K562 (cell line): ENCODE measurements at regions not wholly inside any gene's neighbourhood (a gene's known extent, or its start where the extent isn't known, plus 50 kb on each side); places are given as distances from the start of the nearest gene placed in this dataset.

Experiments
- ATAC-seq: fragments of 200-7000 bp; cut with Tn5 transposase; 3 replicates; pipeline ENCODE4 v1.9.1; 2020; ENCODE audit warnings: moderate library complexity
- BruUV-seq: library from RNA; stranded (reverse); fragments of 400-500 nt; replicated peaks from 2 replicates; lab custom pipeline; 2021; lab: Mats Ljungman, UMichigan
- CTCF ChIA-PET: fragments of 300-600 bp; formaldehyde crosslinking; extraction: SDS; loops from one replicate; lab custom pipeline; 2021; ENCODE audit warnings: low intra/inter-chr PET ratio; lab: Yijun Ruan, JAX
- POLR2A ChIA-PET: fragments of 300-600, 350-650 bp; sonication (Branson Sonifier 250); formaldehyde crosslinking; extraction: SDS; loops from one replicate; lab custom pipeline; 2021; ENCODE audit warnings: antibody characterized with exemption, inconsistent platforms; lab: Yijun Ruan, JAX
- DNase-seq, 4 experiments: peaks; one replicate each; pipeline versions ENCODE4 v3.0.0 to v3.0.0-alpha.2; 2011 to 2018; ENCODE audit warnings: low spot score in 3 of 4, mixed read lengths in 3 of 4; ENCODE audit errors: extremely low read depth in 1 of 4
- FAIRE-seq: peaks from 2 replicates; lab custom pipeline; 2011; peaks lifted over from hg19 to GRCh38; lab: Jason Lieb, UNC
- H2AFZ ChIP-seq: 2 replicates; pipeline ENCODE4 v1.6.0; 2011; ENCODE audit warnings: low read depth, low read length, control low read depth, inconsistent platforms
- H3K27ac ChIP-seq: fragments of 200-600 bp; 3 replicates; pipeline ENCODE4 v1.8.0; 2011; ENCODE audit warnings: low read depth, mild to moderate bottlenecking, control low read depth, inconsistent platforms, low read length, moderate library complexity, mixed read lengths; ENCODE audit errors: extremely low read depth
- H3K27me3 ChIP-seq, 2 experiments: fragments of 300-600 bp in 1 of 2; 2 replicates in 1 of 2; 3 replicates in 1 of 2; pipeline versions ENCODE4 v1.6.0 to v1.8.0; 2011; ENCODE audit warnings: inconsistent platforms in 2 of 2, low read length in 2 of 2, mild to moderate bottlenecking in 1 of 2, mixed read lengths in 1 of 2, moderate library complexity in 1 of 2; ENCODE audit not compliant: control insufficient read depth in 2 of 2, insufficient read depth in 2 of 2
- H3K36me3 ChIP-seq: fragments of 300-600 bp; 3 replicates; pipeline ENCODE4 v1.8.0; 2011; ENCODE audit warnings: mild to moderate bottlenecking, low read length, inconsistent platforms; ENCODE audit not compliant: control insufficient read depth, insufficient read depth
- H3K4me1 ChIP-seq, 2 experiments: fragments of 200-600 bp in 1 of 2; replicated peaks in 1 of 2; 2 replicates in 1 of 2; 3 replicates in 1 of 2; pipeline versions ENCODE4 v1.5.1 to v1.8.0; 2011; ENCODE audit warnings: inconsistent platforms in 2 of 2, low read length in 2 of 2, mild to moderate bottlenecking in 1 of 2, mixed read lengths in 1 of 2, moderate library complexity in 1 of 2; ENCODE audit not compliant: control insufficient read depth in 2 of 2, insufficient read depth in 2 of 2
- H3K4me2 ChIP-seq: 2 replicates; pipeline ENCODE4 v1.6.1; 2011; ENCODE audit warnings: low read length, control low read depth, inconsistent platforms, mixed read lengths; ENCODE audit not compliant: insufficient read depth
- H3K4me3 ChIP-seq: fragments of 200-600 bp; sonication (generic), shearing (Covaris generic); 2 replicates; pipeline ENCODE4 v1.5.1; 2016; ENCODE audit warnings: control low read depth, inconsistent platforms
- H3K79me2 ChIP-seq: fragments of 200-600 bp; 3 replicates; pipeline ENCODE4 v1.8.0; 2011; ENCODE audit warnings: low read length, inconsistent platforms; ENCODE audit not compliant: control insufficient read depth, insufficient read depth
- H3K9ac ChIP-seq, 2 experiments: 2 replicates each; pipeline versions ENCODE4 v1.6.0 to v1.6.1; 2011; ENCODE audit warnings: low read depth in 2 of 2, low read length in 2 of 2, control low read depth in 1 of 2, inconsistent platforms in 1 of 2, mild to moderate bottlenecking in 1 of 2, mixed read lengths in 1 of 2; ENCODE audit not compliant: insufficient read depth in 1 of 2
- H3K9me1 ChIP-seq: one replicate; pipeline ENCODE4 v1.6.0; 2011; ENCODE audit warnings: inconsistent platforms, mild to moderate bottlenecking, low read length, moderate library complexity; ENCODE audit not compliant: control insufficient read depth, insufficient read depth
- H3K9me3 ChIP-seq: replicated peaks from 2 replicates; pipeline ENCODE4 v1.5.1; 2011; ENCODE audit warnings: low read depth, low read length, inconsistent platforms; ENCODE audit not compliant: control insufficient read depth, insufficient read depth
- H4K20me1 ChIP-seq: replicated peaks from 2 replicates; pipeline ENCODE4 v1.6.1; 2011; ENCODE audit warnings: low read length, inconsistent platforms, mixed read lengths; ENCODE audit not compliant: control insufficient read depth, insufficient read depth
- CBX5 ChIP-seq: IDR thresholded peaks from 2 replicates; pipeline ENCODE4 v1.6.1; 2014; ENCODE audit warnings: low read depth, borderline replicate concordance
- CC2D1A ChIP-seq: fragments of 450-650 bp; IDR thresholded peaks from 2 replicates; pipeline ENCODE4 v1.6.1; 2017; ENCODE audit warnings: mild to moderate bottlenecking
- CTBP1 ChIP-seq: fragments of 450-650 bp; IDR thresholded peaks from 2 replicates; pipeline ENCODE4 v1.6.1; 2016; ENCODE audit warnings: borderline replicate concordance
- HMG20A ChIP-seq: fragments of 450-650 bp; formaldehyde crosslinking; conservative IDR thresholded peaks from 2 replicates; pipeline ENCODE4 v1.4.0; 2020; ENCODE audit warnings: mild to moderate bottlenecking, mixed read lengths
- MED1 ChIP-seq: sonication (generic); formaldehyde crosslinking; IDR thresholded peaks from 2 replicates; pipeline ENCODE4 v1.8.1; 2023; ENCODE audit warnings: missing genetic modification reagents, borderline replicate concordance
- MEIS2 ChIP-seq: fragments of 450-650 bp; IDR thresholded peaks from 2 replicates; pipeline ENCODE4 v1.6.1; 2014; ENCODE audit warnings: mild to moderate bottlenecking; ENCODE audit not compliant: partially characterized antibody
- NCOA4 ChIP-seq: fragments of 450-650 bp; IDR thresholded peaks from 2 replicates; pipeline ENCODE4 v1.6.1; 2018; ENCODE audit warnings: mild to moderate bottlenecking; ENCODE audit not compliant: partially characterized antibody
- NR2F6 ChIP-seq: fragments of 450-650 bp; formaldehyde crosslinking; IDR thresholded peaks from 2 replicates; pipeline ENCODE4 v1.4.0; 2020; ENCODE audit warnings: mild to moderate bottlenecking
- RFX7 ChIP-seq: fragments of 250-450 bp; sonication (Bioruptor Pico); IDR thresholded peaks from 2 replicates; pipeline ENCODE4 v1.5.1; 2021; ENCODE audit warnings: mild to moderate bottlenecking
- SAFB2 ChIP-seq: fragments of 200-400 bp; formaldehyde crosslinking; IDR thresholded peaks from 2 replicates; pipeline ENCODE4 v1.6.1; 2018; ENCODE audit warnings: borderline replicate concordance, low read length, low read depth, moderate library complexity; ENCODE audit not compliant: severe bottlenecking
- SMARCB1 ChIP-seq: IDR thresholded peaks from 2 replicates; pipeline ENCODE4 v1.6.1; 2011; ENCODE audit warnings: improper control_type of control experiment, low read depth; ENCODE audit not compliant: insufficient read length
- YBX1 ChIP-seq: fragments of 450-650 bp; IDR thresholded peaks from 2 replicates; pipeline ENCODE4 v1.7.1; 2016; ENCODE audit warnings: mild to moderate bottlenecking
- ZC3H4 ChIP-seq: sonication (generic); formaldehyde crosslinking; IDR thresholded peaks from 2 replicates; pipeline ENCODE4 v1.9.0; 2021; ENCODE audit warnings: missing genetic modification reagents, borderline replicate concordance
- ZFP1 ChIP-seq: fragments of 450-650 bp; formaldehyde crosslinking; IDR thresholded peaks from 2 replicates; pipeline ENCODE4 v1.4.0; 2020; ENCODE audit warnings: mild to moderate bottlenecking, mixed read lengths
- ZNF316 ChIP-seq: fragments of 450-650 bp; IDR thresholded peaks from 2 replicates; pipeline ENCODE4 v1.6.1; 2016
- WGBS: fragments of 100-300 bp; shearing (Covaris generic); methylation state at CpG from one replicate; pipeline ENCODE4 v1.1.6; 2016; ENCODE audit warnings: low coverage, mixed read lengths; ENCODE audit not compliant: insufficient coverage; ENCODE audit errors: missing lambda C conversion rate; 5-methylcytosine and 5-hydroxymethylcytosine counted together
- in situ Hi-C: fragments of 300-500 bp; cut with MboI; formaldehyde crosslinking; loops from 4 replicates; pipeline ENCODE4 v1.15.0; 2018; ENCODE audit warnings: inconsistent platforms, mixed read lengths
- intact Hi-C: fragments of 100-400 bp; cut with micrococcal nuclease; formaldehyde crosslinking; loops from 2 replicates; pipeline ENCODE4 v1.14.2; 2022
- TF ChIP-seq, protein P1 (sequence below): fragments of 450-650 bp; formaldehyde crosslinking; conservative IDR thresholded peaks from 2 replicates; pipeline ENCODE4 v1.4.0; 2022; ENCODE audit warnings: mild to moderate bottlenecking, missing genetic modification characterization
- TF ChIP-seq, protein P2 (sequence below): fragments of 250-450 bp; sonication (Bioruptor Pico); IDR thresholded peaks from 2 replicates; pipeline ENCODE4 v1.5.0; 2021
- TF ChIP-seq, protein P3 (sequence below): fragments of 250-450 bp; sonication (Bioruptor Pico); IDR thresholded peaks from 2 replicates; pipeline ENCODE4 v1.5.1; 2021; ENCODE audit warnings: mild to moderate bottlenecking
- TF ChIP-seq, protein P4 (sequence below): sonication (generic); IDR thresholded peaks from 2 replicates; pipeline ENCODE4 v1.6.1; 2016

DNA sequence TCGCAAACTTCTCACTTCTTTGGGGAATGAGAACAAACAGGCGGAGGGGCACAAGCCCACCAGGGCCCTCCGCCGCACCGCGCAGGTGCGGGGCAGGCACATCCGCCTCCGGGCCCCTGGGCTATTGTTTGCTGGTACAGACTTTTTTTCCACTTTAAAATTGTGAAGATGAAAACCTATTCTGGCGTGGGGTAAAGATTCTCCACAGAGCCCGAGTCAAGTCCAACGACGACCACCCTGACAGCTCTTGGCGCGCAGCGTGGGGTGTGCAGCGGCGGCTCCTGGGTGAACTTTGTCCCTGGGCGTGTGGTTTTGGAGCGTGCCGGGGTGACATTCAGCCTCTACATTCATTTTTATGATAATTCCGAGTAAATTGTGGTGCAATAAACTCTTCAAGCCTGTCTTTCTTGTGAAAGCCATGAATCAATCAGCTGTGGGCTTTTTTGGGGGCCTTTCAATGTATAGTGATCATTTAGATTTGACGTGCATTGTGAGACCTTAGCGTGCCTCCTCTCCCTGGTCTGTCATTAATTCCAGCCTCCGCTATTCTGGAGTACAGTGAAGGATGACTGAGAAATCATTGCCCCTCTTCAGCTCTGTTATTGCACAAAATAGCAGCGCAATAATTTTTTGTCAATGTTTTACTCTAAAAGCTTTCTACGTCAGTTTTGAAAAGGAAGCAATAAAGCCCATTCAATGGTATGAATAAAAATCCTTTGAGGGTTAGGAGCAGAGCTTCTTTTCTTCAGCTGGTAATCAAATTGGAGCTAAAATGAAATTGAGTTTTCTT is 90.0 kb downstream of the TEX29 start:
- no peak for ATAC-seq
- ChIA-PET CTCF (no interaction called here), POLR2A (no interaction called here)
- Histone ChIP-seq H2AFZ (no peak overlapping the region), H3K79me2 (no peaks in the 10 kb centered on the region), H3K9me3 (no peaks in the 10 kb centered on the region), H3K4me1 (no peaks in the 10 kb centered on the region; a peak in 1 of 5 replicates), H3K27ac (no peak overlapping the region), H3K4me2 (no peak overlapping the region), H3K9me1 (no peaks in the 10 kb centered on the region), H4K20me1 (no peaks in the 10 kb centered on the region), H3K36me3 (no peaks in the 10 kb centered on the region), H3K27me3 (peaks cover 0 to 58% of the 10 kb centered on the region in 2 experiments; a peak in 4 of 5 replicates), H3K4me3 (no peak overlapping the region), H3K9ac (no peak overlapping the region)
- BruUV-seq = no TSS peak
- WGBS = 13% methylated on average over 24 of the region's 27 CpGs
- intact Hi-C loops = no loop called here
- DNase-seq = no peak
- in situ Hi-C loops = no loop called here
- FAIRE-seq = no peak
- TF ChIP-seq, protein P1, sequence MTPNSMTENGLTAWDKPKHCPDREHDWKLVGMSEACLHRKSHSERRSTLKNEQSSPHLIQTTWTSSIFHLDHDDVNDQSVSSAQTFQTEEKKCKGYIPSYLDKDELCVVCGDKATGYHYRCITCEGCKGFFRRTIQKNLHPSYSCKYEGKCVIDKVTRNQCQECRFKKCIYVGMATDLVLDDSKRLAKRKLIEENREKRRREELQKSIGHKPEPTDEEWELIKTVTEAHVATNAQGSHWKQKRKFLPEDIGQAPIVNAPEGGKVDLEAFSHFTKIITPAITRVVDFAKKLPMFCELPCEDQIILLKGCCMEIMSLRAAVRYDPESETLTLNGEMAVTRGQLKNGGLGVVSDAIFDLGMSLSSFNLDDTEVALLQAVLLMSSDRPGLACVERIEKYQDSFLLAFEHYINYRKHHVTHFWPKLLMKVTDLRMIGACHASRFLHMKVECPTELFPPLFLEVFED (CRISPR knock-in tag) = no peak
- TF ChIP-seq, protein P2, sequence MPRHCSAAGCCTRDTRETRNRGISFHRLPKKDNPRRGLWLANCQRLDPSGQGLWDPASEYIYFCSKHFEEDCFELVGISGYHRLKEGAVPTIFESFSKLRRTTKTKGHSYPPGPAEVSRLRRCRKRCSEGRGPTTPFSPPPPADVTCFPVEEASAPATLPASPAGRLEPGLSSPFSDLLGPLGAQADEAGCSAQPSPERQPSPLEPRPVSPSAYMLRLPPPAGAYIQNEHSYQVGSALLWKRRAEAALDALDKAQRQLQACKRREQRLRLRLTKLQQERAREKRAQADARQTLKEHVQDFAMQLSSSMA (CRISPR knock-in tag) = no peak
- TF ChIP-seq SMARCB1 = no peak
- TF ChIP-seq ZC3H4 (CRISPR knock-in tag) = no peak
- TF ChIP-seq ZFP1 (CRISPR knock-in tag) = no peak
- no peak for TF ChIP-seq ZNF316
- no peak for TF ChIP-seq CTBP1
- no peak for TF ChIP-seq MEIS2
- no peak for TF ChIP-seq NR2F6 (CRISPR knock-in tag)
- no peak for TF ChIP-seq HMG20A (CRISPR knock-in tag)
- no peak for TF ChIP-seq CC2D1A
- TF ChIP-seq MED1 (CRISPR knock-in tag) = no peak
- no peak for TF ChIP-seq RFX7 (CRISPR knock-in tag)
- no peak for TF ChIP-seq YBX1
- TF ChIP-seq CBX5 = no peak
- no peak for TF ChIP-seq SAFB2
- TF ChIP-seq, protein P3, sequence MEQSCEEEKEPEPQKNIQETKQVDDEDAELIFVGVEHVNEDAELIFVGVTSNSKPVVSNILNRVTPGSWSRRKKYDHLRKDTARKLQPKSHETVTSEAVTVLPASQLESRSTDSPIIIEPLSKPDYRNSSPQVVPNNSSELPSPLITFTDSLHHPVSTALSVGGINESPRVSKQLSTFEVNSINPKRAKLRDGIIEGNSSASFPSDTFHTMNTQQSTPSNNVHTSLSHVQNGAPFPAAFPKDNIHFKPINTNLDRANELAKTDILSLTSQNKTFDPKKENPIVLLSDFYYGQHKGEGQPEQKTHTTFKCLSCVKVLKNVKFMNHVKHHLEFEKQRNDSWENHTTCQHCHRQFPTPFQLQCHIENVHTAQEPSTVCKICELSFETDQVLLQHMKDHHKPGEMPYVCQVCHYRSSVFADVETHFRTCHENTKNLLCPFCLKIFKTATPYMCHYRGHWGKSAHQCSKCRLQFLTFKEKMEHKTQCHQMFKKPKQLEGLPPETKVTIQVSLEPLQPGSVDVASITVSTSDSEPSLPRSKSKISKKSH (CRISPR knock-in tag) = no peak
- TF ChIP-seq NCOA4 = no peak
- TF ChIP-seq, protein P4, sequence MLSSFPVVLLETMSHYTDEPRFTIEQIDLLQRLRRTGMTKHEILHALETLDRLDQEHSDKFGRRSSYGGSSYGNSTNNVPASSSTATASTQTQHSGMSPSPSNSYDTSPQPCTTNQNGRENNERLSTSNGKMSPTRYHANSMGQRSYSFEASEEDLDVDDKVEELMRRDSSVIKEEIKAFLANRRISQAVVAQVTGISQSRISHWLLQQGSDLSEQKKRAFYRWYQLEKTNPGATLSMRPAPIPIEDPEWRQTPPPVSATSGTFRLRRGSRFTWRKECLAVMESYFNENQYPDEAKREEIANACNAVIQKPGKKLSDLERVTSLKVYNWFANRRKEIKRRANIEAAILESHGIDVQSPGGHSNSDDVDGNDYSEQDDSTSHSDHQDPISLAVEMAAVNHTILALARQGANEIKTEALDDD = no peak
